Astrocyte (in vitro differentiated cells and primary cell): ENCODE measurements at regions not wholly inside any gene's neighbourhood (a gene's known extent, or its start where the extent isn't known, plus 50 kb on each side); places are given as distances from the start of the nearest gene placed in this dataset.
A peak's percentile ranks its signal among the peaks of the same experiment; 100 is the strongest.

Experiments
- DNase-seq: peaks from one replicate; pipeline ENCODE4 v3.0.0-alpha.2; 2010; ENCODE audit warnings: low read depth
- FAIRE-seq: peaks from 2 replicates; lab custom pipeline; 2011; peaks lifted over from hg19 to GRCh38; lab: Jason Lieb, UNC
- H2AFZ ChIP-seq: 2 replicates; pipeline ENCODE4 v1.6.0; 2012; ENCODE audit warnings: low read depth, low read length, inconsistent platforms
- H3K27ac ChIP-seq: 2 replicates; pipeline ENCODE4 v1.5.1; 2011; ENCODE audit warnings: low read depth, low read length, inconsistent platforms
- H3K27me3 ChIP-seq: 2 replicates; pipeline ENCODE4 v1.6.0; 2011; ENCODE audit warnings: low read length, inconsistent platforms; ENCODE audit not compliant: insufficient read depth
- H3K36me3 ChIP-seq: 2 replicates; pipeline ENCODE4 v1.5.1; 2011; ENCODE audit warnings: low read length, inconsistent platforms; ENCODE audit not compliant: insufficient read depth
- H3K4me1 ChIP-seq: 2 replicates; pipeline ENCODE4 v1.5.1; 2011; ENCODE audit warnings: low read length, inconsistent platforms; ENCODE audit not compliant: insufficient read depth
- H3K4me2 ChIP-seq: 2 replicates; pipeline ENCODE4 v1.6.0; 2012; ENCODE audit warnings: low read length, inconsistent platforms
- H3K4me3 ChIP-seq: 2 replicates; pipeline ENCODE4 v1.5.1; 2011; ENCODE audit warnings: low read depth, mild to moderate bottlenecking, low read length, inconsistent platforms; ENCODE audit not compliant: insufficient read depth
- H3K79me2 ChIP-seq: 2 replicates; pipeline ENCODE4 v1.6.0; 2012; ENCODE audit warnings: mild to moderate bottlenecking, low read length, inconsistent platforms; ENCODE audit not compliant: insufficient read depth
- H3K9ac ChIP-seq: 2 replicates; pipeline ENCODE4 v1.6.0; 2012; ENCODE audit warnings: mild to moderate bottlenecking, low read length, inconsistent platforms
- H3K9me3 ChIP-seq: 2 replicates; pipeline ENCODE4 v1.5.1; 2012; ENCODE audit warnings: low read depth, mild to moderate bottlenecking, low read length, inconsistent platforms; ENCODE audit not compliant: insufficient read depth
- H4K20me1 ChIP-seq: 2 replicates; pipeline ENCODE4 v1.6.0; 2012; ENCODE audit warnings: low read length, inconsistent platforms; ENCODE audit not compliant: insufficient read depth
- H3K27ac Mint-ChIP-seq: one replicate; pipeline ENCODE4 v1.8.0; 2021; ENCODE audit warnings: mild to moderate bottlenecking, mixed read lengths; ENCODE audit not compliant: unreplicated experiment
- H3K27me3 Mint-ChIP-seq: one replicate; pipeline ENCODE4 v1.8.0; 2021; ENCODE audit warnings: low read depth, mixed read lengths; ENCODE audit not compliant: unreplicated experiment
- H3K36me3 Mint-ChIP-seq: one replicate; pipeline ENCODE4 v1.8.0; 2021; ENCODE audit warnings: low read depth, mixed read lengths; ENCODE audit not compliant: unreplicated experiment
- H3K4me1 Mint-ChIP-seq: one replicate; pipeline ENCODE4 v1.8.0; 2021; ENCODE audit warnings: low read depth, mixed read lengths; ENCODE audit not compliant: unreplicated experiment
- H3K4me3 Mint-ChIP-seq: one replicate; pipeline ENCODE4 v1.8.0; 2021; ENCODE audit warnings: mild to moderate bottlenecking, moderate library complexity, mixed read lengths; ENCODE audit not compliant: unreplicated experiment
- H3K9me3 Mint-ChIP-seq: one replicate; pipeline ENCODE4 v1.8.0; 2021; ENCODE audit warnings: mild to moderate bottlenecking, mixed read lengths; ENCODE audit not compliant: unreplicated experiment
- CTCF ChIP-seq: IDR thresholded peaks from 2 replicates; pipeline ENCODE4 v1.5.1; 2011; ENCODE audit warnings: low read depth, mild to moderate bottlenecking, inconsistent platforms, low read length, moderate library complexity; ENCODE audit not compliant: insufficient read depth
- EZH2 ChIP-seq: IDR thresholded peaks from 2 replicates; pipeline ENCODE4 v1.6.1; 2012; ENCODE audit warnings: mild to moderate bottlenecking, low read length, inconsistent platforms; ENCODE audit not compliant: insufficient read depth

- H3K36me3 Mint-ChIP-seq: no peaks in the 10 kb centered on the region
- H3K4me1 Mint-ChIP-seq: peaks cover 8% of the 10 kb centered on the region
- peaks cover 3% of the 10 kb centered on the region for H3K4me1 ChIP-seq
These were observed 88.4 kb downstream of the VEGFA start for GRCh38 chr6:43858161-43859153.

GRCh38 chr6:43856005-43856765 lies 86.2 kb downstream of the VEGFA start:
- Histone ChIP-seq H3K9ac (no peak overlapping the region), H3K36me3 (no peaks in the 10 kb centered on the region), H3K4me3 (no peak overlapping the region), H3K27ac (no peak overlapping the region), H3K79me2 (no peaks in the 10 kb centered on the region), H2AFZ (no peak overlapping the region), H4K20me1 (no peaks in the 10 kb centered on the region), H3K9me3 (no peaks in the 10 kb centered on the region), H3K27me3 (peaks cover 5% of the 10 kb centered on the region), H3K4me2 (no peak overlapping the region), H3K4me1 (peaks cover 12% of the 10 kb centered on the region)
- H3K4me1 Mint-ChIP-seq: peaks cover 21% of the 10 kb centered on the region
- H3K36me3 Mint-ChIP-seq: no peaks in the 10 kb centered on the region
- H3K9me3 Mint-ChIP-seq: peaks cover 1% of the 10 kb centered on the region
- no peak overlapping the region for H3K4me3 Mint-ChIP-seq
- peaks cover 25% of the 10 kb centered on the region for H3K27me3 Mint-ChIP-seq
- no peak for DNase-seq
- TF ChIP-seq EZH2 (no peak), CTCF (peak; percentile 6)
- no peak overlapping the region for H3K27ac Mint-ChIP-seq
- FAIRE-seq: no peak

More at GRCh38 chr6:43858161-43859153, 88.4 kb downstream of the VEGFA start:
- no peak overlapping the region for H3K27ac Mint-ChIP-seq
- Histone ChIP-seq H3K79me2 (no peaks in the 10 kb centered on the region), H3K9me3 (no peaks in the 10 kb centered on the region), H3K36me3 (no peaks in the 10 kb centered on the region), H4K20me1 (no peaks in the 10 kb centered on the region), H3K9ac (no peak overlapping the region), H3K27me3 (peaks cover 17% of the 10 kb centered on the region), H3K4me2 (no peak overlapping the region), H3K27ac (no peak overlapping the region), H3K4me3 (no peak overlapping the region), H2AFZ (no peak overlapping the region)
- peaks cover 41% of the 10 kb centered on the region for H3K27me3 Mint-ChIP-seq
- H3K9me3 Mint-ChIP-seq: peaks cover 5% of the 10 kb centered on the region
- no peak for TF ChIP-seq CTCF
- TF ChIP-seq EZH2: no peak
- no peak for DNase-seq
- FAIRE-seq: no peak
- no peak overlapping the region for H3K4me3 Mint-ChIP-seq
